Vagina (tissue), 2 donors: ENCODE measurements at regions not wholly inside any gene's neighbourhood (a gene's known extent, or its start where the extent isn't known, plus 50 kb on each side); places are given as distances from the start of the nearest gene placed in this dataset.

Source experiments
- CTCF ChIP-seq, 3 experiments: fragments of 450-650 bp in 2 of 3; fragments of 200-600 bp in 1 of 3; sonication (generic) in 1 of 3; IDR thresholded peaks; one replicate each; pipeline ENCODE4 v1.5.1; 2017 to 2019; ENCODE audit warnings: antibody characterized with exemption in 3 of 3, mild to moderate bottlenecking in 2 of 3, moderate library complexity in 2 of 3
- POLR2A ChIP-seq, 2 donors: fragments of 450-650 bp; IDR thresholded peaks; one replicate each; pipeline ENCODE4 v1.6.1; 2017; ENCODE audit warnings: antibody characterized with exemption in 2 of 2, mild to moderate bottlenecking in 2 of 2, moderate library complexity in 2 of 2
- POLR2AphosphoS5 ChIP-seq, 2 donors: sonication (generic); formaldehyde crosslinking; IDR thresholded peaks; one replicate each; pipeline ENCODE4 v1.9.0; 2017; ENCODE audit warnings: antibody characterized with exemption in 2 of 2, mild to moderate bottlenecking in 2 of 2, low read depth in 1 of 2; ENCODE audit not compliant: insufficient read depth in 1 of 2

- TF ChIP-seq CTCF (IDR thresholded peaks at IDR 0.05) = no peak
- no peak for TF ChIP-seq POLR2A (IDR thresholded peaks at IDR 0.05)
- no peak for TF ChIP-seq POLR2AphosphoS5 (IDR thresholded peaks at IDR 0.05; ENCODE audit: insufficient read depth in 1 of 2, low read depth in 1 of 2)
Measured at GRCh38 chr10:60541451-60541850, 151.8 kb upstream of the ANK3 start.
